IPS DF 19.7 (cell line): ENCODE measurements at regions not wholly inside any gene's neighbourhood (a gene's known extent, or its start where the extent isn't known, plus 50 kb on each side); places are given as distances from the start of the nearest gene placed in this dataset.

Experiments
- DNase-seq: peaks from one replicate; pipeline ENCODE4 v3.0.0-alpha.2; 2013; ENCODE audit warnings: low read depth, low spot score

- DNase-seq, result no peak
Measured at GRCh38 chr3:135792858-135793475, 172.6 kb upstream of the PPP2R3A start.

GRCh38 chr3:135800071-135800549 lies 165.4 kb upstream of the PPP2R3A start:
- DNase-seq, result no peak

- DNase-seq, result no peak
Measured at GRCh38 chr3:135801018-135801417, 164.5 kb upstream of the PPP2R3A start.

GRCh38 chr3:135802171-135802570 lies 163.4 kb upstream of the PPP2R3A start:
- no peak for DNase-seq

GRCh38 chr3:135803028-135803692 lies 162.4 kb upstream of the PPP2R3A start:
- no peak for DNase-seq

- DNase-seq, result no peak
Measured at GRCh38 chr3:135805752-135806151, 159.8 kb upstream of the PPP2R3A start.

- DNase-seq, result no peak
Measured at GRCh38 chr3:135806317-135806716, 159.2 kb upstream of the PPP2R3A start.

- DNase-seq, result no peak
Measured at GRCh38 chr3:135807879-135808278, 157.6 kb upstream of the PPP2R3A start.

GRCh38 chr3:135809021-135809634 lies 156.4 kb upstream of the PPP2R3A start:
- DNase-seq, result no peak

- no peak for DNase-seq
Measured at GRCh38 chr3:135811651-135812050, 153.9 kb upstream of the PPP2R3A start.

GRCh38 chr3:135812057-135812456 lies 153.5 kb upstream of the PPP2R3A start:
- no peak for DNase-seq

- DNase-seq, result no peak
Measured at GRCh38 chr3:135834465-135834864, 131.1 kb upstream of the PPP2R3A start.

- no peak for DNase-seq
Measured at GRCh38 chr3:135837977-135838631, 127.4 kb upstream of the PPP2R3A start.

- DNase-seq, result no peak
Measured at GRCh38 chr3:135840436-135840835, 125.1 kb upstream of the PPP2R3A start.

GRCh38 chr3:135844386-135844785 lies 121.1 kb upstream of the PPP2R3A start:
- DNase-seq, result no peak

- no peak for DNase-seq
Measured at GRCh38 chr3:135848051-135848450, 117.5 kb upstream of the PPP2R3A start.

- DNase-seq, result no peak
Measured at GRCh38 chr3:135849827-135850226, 115.7 kb upstream of the PPP2R3A start.

- DNase-seq, result no peak
Measured at GRCh38 chr3:135851201-135852081, 114.1 kb upstream of the PPP2R3A start.

GRCh38 chr3:135853981-135854380 lies 111.5 kb upstream of the PPP2R3A start:
- no peak for DNase-seq

GRCh38 chr3:135860761-135861160 lies 104.8 kb upstream of the PPP2R3A start:
- no peak for DNase-seq

GRCh38 chr3:135862361-135862760 lies 103.2 kb upstream of the PPP2R3A start:
- no peak for DNase-seq
